ENCODE measurements at regions not wholly inside any gene's neighbourhood (a gene's known extent, or its start where the extent isn't known, plus 50 kb on each side); places are given as distances from the start of the nearest gene placed in this dataset.

- TF ChIP-seq ZNF629 (CRISPR knock-in tag; conservative IDR thresholded peaks at IDR 0.05) (no peak), EHMT2 (IDR thresholded peaks at IDR 0.05; ENCODE audit: borderline replicate concordance, low read depth, low read length) (peak; percentile 98), RFX5 (IDR thresholded peaks at IDR 0.05; ENCODE audit: low read depth, low read length) (no peak), CBX2 (IDR thresholded peaks at IDR 0.05; ENCODE audit: low read depth, low read length) (no peak), CBX2 (CRISPR knock-in tag; IDR thresholded peaks at IDR 0.05; ENCODE audit: low read depth) (no peak), NFIC (IDR thresholded peaks at IDR 0.05; ENCODE audit: low read length) (no peak), ZNF776 (CRISPR knock-in tag; IDR thresholded peaks at IDR 0.05) (no peak), REXO4 (CRISPR knock-in tag; IDR thresholded peaks at IDR 0.05; ENCODE audit: borderline replicate concordance) (no peak), REPIN1 (CRISPR knock-in tag; IDR thresholded peaks at IDR 0.05; ENCODE audit: borderline replicate concordance, low read depth) (peak; percentile 61; the same call in 1 of the 2 replicates), PAXIP1 (CRISPR knock-in tag; conservative IDR thresholded peaks at IDR 0.05) (no peak), HDAC2 (CRISPR knock-in tag; IDR thresholded peaks at IDR 0.05) (peak; percentile 89), RFXAP (CRISPR knock-in tag; IDR thresholded peaks at IDR 0.05; ENCODE audit: borderline replicate concordance) (0 out of 2 replicates have a peak, but pooled peaks have one; percentile 58), ZNF329 (CRISPR knock-in tag; IDR thresholded peaks at IDR 0.05; ENCODE audit: low read depth) (no peak), FOXC1 (CRISPR knock-in tag; IDR thresholded peaks at IDR 0.05; ENCODE audit: borderline replicate concordance) (peak; percentile 42; the same call in 1 of the 2 replicates), NR2F6 (IDR thresholded peaks at IDR 0.05) (no peak), NR2F6 (CRISPR knock-in tag; IDR thresholded peaks at IDR 0.05) (peak; percentile 30; the same call in 1 of the 2 replicates), ZNF331 (CRISPR knock-in tag; IDR thresholded peaks at IDR 0.05) (peak; percentile 90), DR1 (CRISPR knock-in tag; IDR thresholded peaks at IDR 0.05) (no peak), SALL1 (CRISPR knock-in tag; IDR thresholded peaks at IDR 0.05) (peak; percentile 83), ZNF746 (CRISPR knock-in tag; IDR thresholded peaks at IDR 0.05) (no peak)
- TF ChIP-seq, protein P1, sequence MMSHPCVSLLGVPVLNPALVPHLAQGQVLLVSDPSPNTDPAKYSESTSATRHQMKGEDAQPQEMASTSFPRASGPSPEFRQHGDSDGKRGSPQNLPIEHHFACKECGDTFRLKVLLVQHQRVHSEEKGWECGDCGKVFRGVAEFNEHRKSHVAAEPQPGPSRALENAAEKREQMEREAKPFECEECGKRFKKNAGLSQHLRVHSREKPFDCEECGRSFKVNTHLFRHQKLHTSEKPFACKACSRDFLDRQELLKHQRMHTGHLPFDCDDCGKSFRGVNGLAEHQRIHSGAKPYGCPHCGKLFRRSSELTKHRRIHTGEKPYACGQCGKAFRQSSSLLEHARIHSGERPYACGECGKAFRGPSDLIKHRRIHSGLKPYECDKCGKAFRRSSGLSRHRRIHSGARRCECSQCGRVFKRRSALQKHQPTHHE (CRISPR knock-in tag; IDR thresholded peaks at IDR 0.05; ENCODE audit: borderline replicate concordance) = no peak
- TF ChIP-seq, protein P2, sequence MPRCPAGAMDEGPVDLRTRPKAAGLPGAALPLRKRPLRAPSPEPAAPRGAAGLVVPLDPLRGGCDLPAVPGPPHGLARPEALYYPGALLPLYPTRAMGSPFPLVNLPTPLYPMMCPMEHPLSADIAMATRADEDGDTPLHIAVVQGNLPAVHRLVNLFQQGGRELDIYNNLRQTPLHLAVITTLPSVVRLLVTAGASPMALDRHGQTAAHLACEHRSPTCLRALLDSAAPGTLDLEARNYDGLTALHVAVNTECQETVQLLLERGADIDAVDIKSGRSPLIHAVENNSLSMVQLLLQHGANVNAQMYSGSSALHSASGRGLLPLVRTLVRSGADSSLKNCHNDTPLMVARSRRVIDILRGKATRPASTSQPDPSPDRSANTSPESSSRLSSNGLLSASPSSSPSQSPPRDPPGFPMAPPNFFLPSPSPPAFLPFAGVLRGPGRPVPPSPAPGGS (CRISPR knock-in tag; IDR thresholded peaks at IDR 0.05) = 0 out of 2 replicates have a peak, but pooled peaks have one; percentile 40
- TF ChIP-seq, protein P3, sequence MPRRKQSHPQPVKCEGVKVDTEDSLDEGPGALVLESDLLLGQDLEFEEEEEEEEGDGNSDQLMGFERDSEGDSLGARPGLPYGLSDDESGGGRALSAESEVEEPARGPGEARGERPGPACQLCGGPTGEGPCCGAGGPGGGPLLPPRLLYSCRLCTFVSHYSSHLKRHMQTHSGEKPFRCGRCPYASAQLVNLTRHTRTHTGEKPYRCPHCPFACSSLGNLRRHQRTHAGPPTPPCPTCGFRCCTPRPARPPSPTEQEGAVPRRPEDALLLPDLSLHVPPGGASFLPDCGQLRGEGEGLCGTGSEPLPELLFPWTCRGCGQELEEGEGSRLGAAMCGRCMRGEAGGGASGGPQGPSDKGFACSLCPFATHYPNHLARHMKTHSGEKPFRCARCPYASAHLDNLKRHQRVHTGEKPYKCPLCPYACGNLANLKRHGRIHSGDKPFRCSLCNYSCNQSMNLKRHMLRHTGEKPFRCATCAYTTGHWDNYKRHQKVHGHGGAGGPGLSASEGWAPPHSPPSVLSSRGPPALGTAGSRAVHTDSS (CRISPR knock-in tag; conservative IDR thresholded peaks at IDR 0.05) = no peak
Observed at GRCh38 chr22:34414467-34415440, 494.5 kb upstream of the LARGE1 start (continued).

Measured in HepG2 (cell line).